ENCODE measurements at regions not wholly inside any gene's neighbourhood (a gene's known extent, or its start where the extent isn't known, plus 50 kb on each side); places are given as distances from the start of the nearest gene placed in this dataset.

DNA sequence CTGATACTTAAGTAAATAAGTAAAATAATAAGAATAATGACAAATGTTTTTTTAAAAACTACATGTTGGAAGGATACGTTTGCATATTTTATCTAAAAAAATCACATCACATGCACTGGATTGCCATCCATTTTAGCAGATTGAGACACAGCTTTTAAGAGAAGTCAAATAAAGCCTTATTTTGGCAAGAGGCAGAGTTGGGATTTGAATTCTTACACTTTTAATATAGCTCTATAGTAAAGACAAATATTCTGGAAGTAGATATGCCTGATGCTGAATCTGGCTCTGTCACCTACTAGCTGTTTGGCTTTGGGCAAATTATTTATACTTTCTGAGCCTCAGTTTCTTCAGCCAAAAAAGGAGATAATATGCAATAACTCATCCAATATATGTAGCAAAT lies 386.4 kb downstream of the ETV1 start:
- 72 to 78% methylated on average over 1 of the region's 1 CpG for WGBS, 2 donors
- intact Hi-C loops (cut with DNase I): no loop called here
- Histone ChIP-seq H3K27me3 (no peaks in the 10 kb centered on the region), H3K36me3 (no peaks in the 10 kb centered on the region), H3K4me1 (no peaks in the 10 kb centered on the region), H3K27ac (no peak overlapping the region), H3K4me3 (no peak overlapping the region), H3K9me3 (peaks cover 0 to 4% (median 0%) of the 10 kb centered on the region in 4 donors)
- TF ChIP-seq, protein P1, sequence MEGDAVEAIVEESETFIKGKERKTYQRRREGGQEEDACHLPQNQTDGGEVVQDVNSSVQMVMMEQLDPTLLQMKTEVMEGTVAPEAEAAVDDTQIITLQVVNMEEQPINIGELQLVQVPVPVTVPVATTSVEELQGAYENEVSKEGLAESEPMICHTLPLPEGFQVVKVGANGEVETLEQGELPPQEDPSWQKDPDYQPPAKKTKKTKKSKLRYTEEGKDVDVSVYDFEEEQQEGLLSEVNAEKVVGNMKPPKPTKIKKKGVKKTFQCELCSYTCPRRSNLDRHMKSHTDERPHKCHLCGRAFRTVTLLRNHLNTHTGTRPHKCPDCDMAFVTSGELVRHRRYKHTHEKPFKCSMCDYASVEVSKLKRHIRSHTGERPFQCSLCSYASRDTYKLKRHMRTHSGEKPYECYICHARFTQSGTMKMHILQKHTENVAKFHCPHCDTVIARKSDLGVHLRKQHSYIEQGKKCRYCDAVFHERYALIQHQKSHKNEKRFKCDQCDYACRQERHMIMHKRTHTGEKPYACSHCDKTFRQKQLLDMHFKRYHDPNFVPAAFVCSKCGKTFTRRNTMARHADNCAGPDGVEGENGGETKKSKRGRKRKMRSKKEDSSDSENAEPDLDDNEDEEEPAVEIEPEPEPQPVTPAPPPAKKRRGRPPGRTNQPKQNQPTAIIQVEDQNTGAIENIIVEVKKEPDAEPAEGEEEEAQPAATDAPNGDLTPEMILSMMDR (IDR thresholded peaks at IDR 0.05): no peak
- TF ChIP-seq EP300 (IDR thresholded peaks at IDR 0.05) (no peak), POLR2A (IDR thresholded peaks at IDR 0.05) (no peak), POLR2AphosphoS5 (IDR thresholded peaks at IDR 0.05) (no peak)
- no peak for DNase-seq

DNA sequence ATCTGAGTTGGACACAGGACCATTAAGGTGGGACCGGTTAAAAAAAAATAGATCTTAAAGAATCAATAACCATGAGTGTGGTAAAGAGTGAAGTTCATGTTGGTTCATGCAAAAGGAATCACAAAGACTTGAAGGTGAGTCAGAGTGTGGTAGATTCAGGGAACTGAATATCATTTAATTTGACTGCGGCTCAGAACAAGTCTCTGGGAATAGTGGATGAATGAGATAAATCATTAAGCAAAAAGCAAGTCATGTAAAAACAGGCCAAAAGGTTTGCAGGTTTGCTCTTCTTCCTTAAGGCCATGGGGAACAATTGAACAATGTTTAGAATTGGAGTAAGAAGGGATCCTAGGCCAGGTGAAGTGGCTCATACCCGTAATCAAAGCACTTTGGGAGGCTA lies 385.8 kb downstream of the ETV1 start:
- intact Hi-C loops (cut with DNase I): no loop called here
- H3K4me1 ChIP-seq: no peaks in the 10 kb centered on the region
- no peaks in the 10 kb centered on the region for H3K36me3 ChIP-seq
- no peak overlapping the region for H3K4me3 ChIP-seq
- TF ChIP-seq, protein P1 (IDR thresholded peaks at IDR 0.05): no peak
- TF ChIP-seq EP300 (IDR thresholded peaks at IDR 0.05): no peak
- TF ChIP-seq POLR2A (IDR thresholded peaks at IDR 0.05): no peak
- TF ChIP-seq POLR2AphosphoS5 (IDR thresholded peaks at IDR 0.05): no peak
- 75 to 82% methylated on average over 3 of the region's 3 CpGs for WGBS, 2 donors
- peaks cover 0 to 7% (median 0%) of the 10 kb centered on the region in 4 donors for H3K9me3 ChIP-seq
- no peak overlapping the region for H3K27ac ChIP-seq
- no peak for DNase-seq
- H3K27me3 ChIP-seq: no peaks in the 10 kb centered on the region

DNA sequence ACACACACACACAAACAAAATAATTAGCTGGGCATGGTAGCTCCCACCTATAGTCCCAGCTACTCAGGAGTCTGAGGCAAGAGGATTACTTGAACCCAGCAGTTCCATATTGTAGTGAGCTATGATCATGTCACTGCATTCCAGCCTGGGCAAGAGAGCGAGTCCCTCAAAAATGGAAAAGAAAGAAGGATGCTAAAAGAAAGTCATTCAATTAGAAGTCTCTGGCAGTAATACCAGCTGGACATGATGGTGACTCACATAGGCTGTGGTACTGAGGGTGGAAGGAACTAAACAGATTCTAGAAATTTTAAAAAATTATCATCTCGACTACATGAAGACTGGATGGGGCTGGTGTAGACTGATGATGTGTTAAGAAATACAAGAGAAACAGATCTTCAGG lies 385.3 kb downstream of the ETV1 start:
- Histone ChIP-seq H3K27ac (no peak overlapping the region), H3K27me3 (no peaks in the 10 kb centered on the region), H3K4me3 (no peak overlapping the region), H3K4me1 (no peaks in the 10 kb centered on the region), H3K36me3 (no peaks in the 10 kb centered on the region), H3K9me3 (peaks cover 0 to 7% (median 0%) of the 10 kb centered on the region in 4 donors)
- DNase-seq: no peak
- intact Hi-C loops (cut with DNase I): no loop called here
- 90 to 92% methylated on average over 2 of the region's 2 CpGs for WGBS, 2 donors
- TF ChIP-seq POLR2A (IDR thresholded peaks at IDR 0.05): no peak

DNA sequence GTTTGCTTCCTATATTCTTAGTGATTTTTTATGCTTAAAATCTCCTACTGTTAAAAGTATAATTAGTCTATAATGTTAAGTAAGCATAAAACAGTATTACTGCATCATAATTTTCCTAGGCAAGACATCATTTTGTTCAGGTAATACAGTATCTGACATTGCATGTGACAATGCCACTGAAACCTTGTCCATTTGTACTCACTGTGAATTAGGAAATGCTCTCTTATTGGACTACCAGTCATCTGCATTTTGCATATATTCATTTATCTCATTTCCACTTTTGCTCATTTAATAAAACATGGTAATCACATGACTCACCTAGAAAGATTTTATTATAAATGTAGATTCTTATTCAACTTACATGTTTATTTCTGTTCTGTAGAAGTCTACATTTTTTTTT lies 379.1 kb downstream of the ETV1 start:
- Histone ChIP-seq H3K4me3 (no peak overlapping the region), H3K36me3 (no peaks in the 10 kb centered on the region), H3K27ac (no peak overlapping the region), H3K4me1 (no peaks in the 10 kb centered on the region), H3K27me3 (no peaks in the 10 kb centered on the region), H3K9me3 (peaks cover 0 to 7% (median 0%) of the 10 kb centered on the region in 4 donors)
- TF ChIP-seq, protein P1 (IDR thresholded peaks at IDR 0.05): no peak
- TF ChIP-seq POLR2A (IDR thresholded peaks at IDR 0.05): no peak
- no peak for TF ChIP-seq POLR2AphosphoS5 (IDR thresholded peaks at IDR 0.05)
- no peak for TF ChIP-seq EP300 (IDR thresholded peaks at IDR 0.05)
- intact Hi-C loops (cut with DNase I): no loop called here
- DNase-seq: no peak

DNA sequence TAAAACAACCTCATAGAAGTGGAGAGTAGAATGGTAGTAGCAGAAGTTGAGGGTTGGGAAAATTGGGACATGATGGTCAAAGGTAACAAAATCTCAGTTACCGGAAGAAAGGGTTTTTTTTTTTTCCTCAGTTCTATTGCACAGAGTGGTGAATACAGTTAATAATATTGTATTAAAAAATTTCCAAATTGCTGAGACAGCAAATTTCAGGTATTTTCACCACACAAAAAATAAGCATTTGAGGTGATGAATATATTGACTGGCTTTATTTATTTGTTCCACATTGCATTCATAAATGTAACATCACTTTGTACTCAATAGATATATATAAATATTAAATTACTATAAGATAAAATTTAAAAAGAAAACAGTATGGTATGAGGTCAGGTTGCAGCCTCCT lies 373.8 kb downstream of the ETV1 start:
- no peak overlapping the region for H3K27ac ChIP-seq
- no peaks in the 10 kb centered on the region for H3K27me3 ChIP-seq
- H3K36me3 ChIP-seq: no peaks in the 10 kb centered on the region
- no peaks in the 10 kb centered on the region for H3K9me3 ChIP-seq
- 94 to 98% methylated on average over 1 of the region's 1 CpG for WGBS, 2 donors
- no peak overlapping the region for H3K4me3 ChIP-seq
- TF ChIP-seq EP300 (IDR thresholded peaks at IDR 0.05): no peak
- no peak for TF ChIP-seq POLR2A (IDR thresholded peaks at IDR 0.05)
- intact Hi-C loops (cut with DNase I): no loop called here
- no peak for DNase-seq
- no peaks in the 10 kb centered on the region for H3K4me1 ChIP-seq

DNA sequence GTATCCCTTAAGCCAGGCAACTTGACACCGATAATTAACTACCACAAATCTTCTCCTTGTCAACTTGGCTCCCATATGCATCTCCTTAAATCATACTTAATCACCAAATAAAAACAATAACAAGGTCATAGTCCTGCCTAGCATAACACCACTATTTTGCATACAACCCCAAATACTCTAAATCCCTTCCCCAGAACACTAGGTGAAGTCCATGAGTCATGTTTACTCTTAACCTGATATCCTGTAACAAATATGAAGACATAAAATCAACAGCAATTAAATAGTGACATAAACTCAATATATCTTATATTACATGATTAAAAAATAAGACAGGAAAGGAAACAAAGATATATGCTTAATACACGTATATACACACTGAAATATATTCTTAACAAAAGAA lies 362.0 kb downstream of the ETV1 start:
- no peaks in the 10 kb centered on the region for H3K27me3 ChIP-seq
- intact Hi-C loops (cut with DNase I): no loop called here
- H3K4me1 ChIP-seq: no peaks in the 10 kb centered on the region
- H3K27ac ChIP-seq: no peak overlapping the region
- TF ChIP-seq, protein P1 (IDR thresholded peaks at IDR 0.05): no peak
- TF ChIP-seq POLR2A (IDR thresholded peaks at IDR 0.05) (no peak), EP300 (IDR thresholded peaks at IDR 0.05) (no peak), POLR2AphosphoS5 (IDR thresholded peaks at IDR 0.05) (no peak)
- H3K9me3 ChIP-seq: no peaks in the 10 kb centered on the region
- no peak overlapping the region for H3K4me3 ChIP-seq
- no peak for DNase-seq
- no peaks in the 10 kb centered on the region for H3K36me3 ChIP-seq
- WGBS, 2 donors: 87 to 89% methylated on average over 2 of the region's 2 CpGs

All from sigmoid colon (tissue), 6 donors.